ENCODE measurements at regions not wholly inside any gene's neighbourhood (a gene's known extent, or its start where the extent isn't known, plus 50 kb on each side); places are given as distances from the start of the nearest gene placed in this dataset.

- Mint-ChIP-seq H3K4me3 (no peak overlapping the region), H3K27ac (no peak overlapping the region), H3K36me3 (ENCODE audit: low read depth) (no peaks in the 10 kb centered on the region), H3K9me3 (no peaks in the 10 kb centered on the region; the same call in 2 of the 3 replicates), H3K27me3 (ENCODE audit: insufficient read depth, low read depth, poor library complexity) (peaks cover 6% of the 10 kb centered on the region), H3K4me1 (peaks cover 11% of the 10 kb centered on the region)
- peaks cover 6% of the 10 kb centered on the region; the same call in 1 of the 2 replicates for H3K4me1 ChIP-seq (ENCODE audit: insufficient read depth)
- ATAC-seq (no peak), DNase-seq (ENCODE audit: low spot score) (no peak)
- H3K27me3 ChIP-seq (ENCODE audit: insufficient read depth) = no peaks in the 10 kb centered on the region
- H3K27ac ChIP-seq (ENCODE audit: low read depth) = no peak overlapping the region
- no peaks in the 10 kb centered on the region for H3K79me2 ChIP-seq (replicated peaks; ENCODE audit: insufficient read depth)
- no peak overlapping the region for H3K4me3 ChIP-seq
- H4K20me1 ChIP-seq (replicated peaks; ENCODE audit: insufficient read depth) = no peaks in the 10 kb centered on the region
- H3K4me2 ChIP-seq = no peak overlapping the region
- H3K36me3 ChIP-seq (ENCODE audit: insufficient read depth) = no peaks in the 10 kb centered on the region
- H3F3A ChIP-seq (replicated peaks; ENCODE audit: low read depth) = no peaks in the 10 kb centered on the region
- TF ChIP-seq EZH2phosphoT487 (IDR thresholded peaks at IDR 0.05; ENCODE audit: unreplicated experiment) (no peak), CREB1 (CRISPR knock-in tag; IDR thresholded peaks at IDR 0.05; ENCODE audit: low read depth) (no peak), EZH2 (IDR thresholded peaks at IDR 0.05; ENCODE audit: low read depth, unreplicated experiment) (no peak), ZNF114 (CRISPR knock-in tag; IDR thresholded peaks at IDR 0.05) (no peak), POLR2AphosphoS5 (IDR thresholded peaks at IDR 0.05; ENCODE audit: low read depth) (no peak), ETS1 (IDR thresholded peaks at IDR 0.05) (no peak), CTCF (conservative IDR thresholded peaks at IDR 0.05; ENCODE audit: low read depth in 2 of 2) (no peak), ZNF331 (CRISPR knock-in tag; IDR thresholded peaks at IDR 0.05; ENCODE audit: low read depth) (no peak), JUNB (IDR thresholded peaks at IDR 0.05; ENCODE audit: unreplicated experiment) (no peak), STAT1 (IDR thresholded peaks at IDR 0.05; ENCODE audit: unreplicated experiment) (no peak), NANOG (IDR thresholded peaks at IDR 0.05; ENCODE audit: borderline replicate concordance) (no peak), REST (IDR thresholded peaks at IDR 0.05; ENCODE audit: unreplicated experiment) (no peak), ZNF462 (CRISPR knock-in tag; IDR thresholded peaks at IDR 0.05) (no peak)
- no peak overlapping the region for H2AFZ ChIP-seq
- H3K9me2 ChIP-seq (ENCODE audit: insufficient read depth) = no peaks in the 10 kb centered on the region
Measured at GRCh38 chr18:47409519-47409918, 158.1 kb upstream of the SKOR2 start.
